H1 (cell line): ENCODE measurements at regions not wholly inside any gene's neighbourhood (a gene's known extent, or its start where the extent isn't known, plus 50 kb on each side); places are given as distances from the start of the nearest gene placed in this dataset.

Source experiments
- CTCF ChIA-PET: fragments of 300-600 bp; sonication (Branson Sonifier 250); formaldehyde crosslinking; loops from one replicate; lab custom pipeline; 2021; ENCODE audit not compliant: partially characterized antibody; lab: Charles Lee
- POLR2A ChIA-PET: fragments of 300-600 bp; sonication (Branson Sonifier 250); formaldehyde crosslinking; loops from one replicate; lab custom pipeline; 2021; ENCODE audit warnings: inconsistent platforms; ENCODE audit not compliant: partially characterized antibody; lab: Charles Lee
- DNase-seq, 2 experiments: peaks; one replicate each; pipeline versions ENCODE4 v3.0.0 to v3.0.0-alpha.2; 2010 to 2022; ENCODE audit warnings: low spot score in 2 of 2, low read depth in 1 of 2, mixed read lengths in 1 of 2
- FAIRE-seq: peaks from 2 replicates; lab custom pipeline; 2011; peaks lifted over from hg19 to GRCh38; lab: Jason Lieb, UNC
- H2AFZ ChIP-seq: 2 replicates; pipeline ENCODE4 v1.8.1; 2012; ENCODE audit warnings: low read length, inconsistent platforms
- H2AK5ac ChIP-seq: 2 replicates; pipeline ENCODE4 v1.6.1; 2013; ENCODE audit warnings: low read depth, low read length
- H2BK120ac ChIP-seq: replicated peaks from 2 replicates; pipeline ENCODE3; 2013; ENCODE audit warnings: low read depth, low read length, inconsistent platforms
- H2BK12ac ChIP-seq: 2 replicates; pipeline ENCODE4 v1.6.1; 2013; ENCODE audit warnings: low read depth, low read length
- H2BK15ac ChIP-seq: 2 replicates; pipeline ENCODE4 v1.6.1; 2013; ENCODE audit warnings: low read length
- H2BK20ac ChIP-seq: 2 replicates; pipeline ENCODE4 v1.6.1; 2013; ENCODE audit warnings: low read length
- H2BK5ac ChIP-seq: 2 replicates; pipeline ENCODE4 v1.6.1; 2013; ENCODE audit warnings: low read depth, low read length
- H3K14ac ChIP-seq: 2 replicates; pipeline ENCODE4 v1.6.1; 2013; ENCODE audit warnings: inconsistent platforms; ENCODE audit not compliant: insufficient read length
- H3K18ac ChIP-seq: 2 replicates; pipeline ENCODE4 v1.6.1; 2013; ENCODE audit warnings: low read length; ENCODE audit errors: extremely low read depth
- H3K23ac ChIP-seq: 2 replicates; pipeline ENCODE4 v1.6.1; 2013; ENCODE audit warnings: inconsistent platforms; ENCODE audit not compliant: insufficient read length
- H3K23me2 ChIP-seq: 2 replicates; pipeline ENCODE4 v1.6.1; 2013; ENCODE audit warnings: low read depth, low read length
- H3K27ac ChIP-seq: 2 replicates; pipeline ENCODE4 v1.6.1; 2011; ENCODE audit warnings: low read depth, low read length, inconsistent platforms
- H3K27me3 ChIP-seq, 4 experiments: replicated peaks in 1 of 4; 1 replicate in 1 of 4; 2 replicates in 3 of 4; pipeline versions ENCODE4 v1.6.1 to v1.8.1; 2011 to 2013; ENCODE audit warnings: low read length in 3 of 4, mild to moderate bottlenecking in 3 of 4, inconsistent platforms in 2 of 4, mixed read lengths in 2 of 4, moderate library complexity in 1 of 4; ENCODE audit not compliant: control insufficient read depth in 3 of 4, insufficient read depth in 3 of 4; ENCODE audit errors: extremely low read depth in 1 of 4
- H3K36me3 ChIP-seq, 4 experiments: 2 replicates each; pipeline versions ENCODE4 v1.6.1 to v1.8.1; 2011 to 2013; ENCODE audit warnings: mild to moderate bottlenecking in 4 of 4, low read length in 3 of 4, moderate library complexity in 2 of 4, control low read depth in 1 of 4, inconsistent platforms in 1 of 4; ENCODE audit not compliant: insufficient read depth in 4 of 4, control insufficient read depth in 2 of 4
- H3K4ac ChIP-seq: replicated peaks from 2 replicates; pipeline ENCODE3; 2013; ENCODE audit warnings: low read length, low read depth, mixed read lengths, inconsistent platforms; ENCODE audit not compliant: insufficient read length
- H3K4me1 ChIP-seq, 4 experiments: replicated peaks in 1 of 4; 1 replicate in 1 of 4; 2 replicates in 3 of 4; pipeline versions ENCODE4 v1.6.1 to v1.8.1; 2011 to 2013; ENCODE audit warnings: low read length in 3 of 4, inconsistent platforms in 2 of 4, mixed read lengths in 1 of 4; ENCODE audit not compliant: insufficient read depth in 4 of 4, control insufficient read depth in 3 of 4
- H3K4me2 ChIP-seq, 2 experiments: 2 replicates each; pipeline versions ENCODE4 v1.6.1 to v1.8.1; 2011 to 2013; ENCODE audit warnings: low read depth in 2 of 2, low read length in 2 of 2, control low read depth in 1 of 2, inconsistent platforms in 1 of 2, mild to moderate bottlenecking in 1 of 2; ENCODE audit not compliant: insufficient read depth in 1 of 2
- H3K4me3 ChIP-seq, 4 experiments: fragments of 200-600, 300-600 bp in 1 of 4; sonication (generic), shearing (Covaris generic), sonication (Bioruptor Twin) in 1 of 4; 2 replicates each; pipeline versions ENCODE4 v1.5.1 to v1.8.1; 2011 to 2016; ENCODE audit warnings: low read length in 4 of 4, low read depth in 3 of 4, control low read depth in 2 of 4, inconsistent platforms in 2 of 4, mild to moderate bottlenecking in 2 of 4, mixed read lengths in 1 of 4, moderate library complexity in 1 of 4; ENCODE audit not compliant: insufficient read depth in 2 of 4; ENCODE audit errors: extremely low read depth in 1 of 4
- H3K56ac ChIP-seq: replicated peaks from 2 replicates; pipeline ENCODE3; 2013; ENCODE audit warnings: low read depth, mild to moderate bottlenecking, mixed read lengths, low read length, inconsistent platforms; ENCODE audit not compliant: insufficient read length
- H3K79me1 ChIP-seq: 2 replicates; pipeline ENCODE4 v1.6.1; 2013; ENCODE audit warnings: low read depth, low read length, control low read depth
- H3K79me2 ChIP-seq, 2 experiments: 2 replicates each; pipeline versions ENCODE4 v1.6.1 to v1.8.1; 2012 to 2013; ENCODE audit warnings: low read length in 2 of 2, mild to moderate bottlenecking in 2 of 2, inconsistent platforms in 1 of 2; ENCODE audit not compliant: insufficient read depth in 2 of 2, control insufficient read depth in 1 of 2
- H3K9ac ChIP-seq, 4 experiments: replicated peaks in 1 of 4; 1 replicate in 1 of 4; 2 replicates in 3 of 4; pipeline versions ENCODE4 v1.6.1 to v1.8.1; 2011 to 2013; ENCODE audit warnings: low read depth in 3 of 4, low read length in 3 of 4, control low read depth in 2 of 4, mild to moderate bottlenecking in 2 of 4, moderate library complexity in 2 of 4, inconsistent platforms in 1 of 4; ENCODE audit errors: extremely low read depth in 1 of 4
- H3K9me3 ChIP-seq, 2 experiments: 2 replicates each; pipeline versions ENCODE4 v1.6.1 to v1.8.1; 2012 to 2013; ENCODE audit warnings: mild to moderate bottlenecking in 2 of 2, moderate library complexity in 2 of 2, control low read depth in 1 of 2, inconsistent platforms in 1 of 2, low read depth in 1 of 2, low read length in 1 of 2, mixed read lengths in 1 of 2; ENCODE audit not compliant: insufficient read depth in 2 of 2
- H4K20me1 ChIP-seq, 2 experiments: replicated peaks in 1 of 2; 2 replicates each; pipeline versions ENCODE3 to v1.8.1; 2011 to 2013; ENCODE audit warnings: inconsistent platforms in 2 of 2, low read length in 2 of 2, mild to moderate bottlenecking in 1 of 2; ENCODE audit not compliant: insufficient read depth in 2 of 2, control insufficient read depth in 1 of 2
- H4K5ac ChIP-seq: 2 replicates; pipeline ENCODE4 v1.6.1; 2013; ENCODE audit warnings: low read length, low read depth, mixed read lengths, inconsistent platforms; ENCODE audit not compliant: insufficient read length
- H4K8ac ChIP-seq: 2 replicates; pipeline ENCODE4 v1.8.0; 2013; ENCODE audit warnings: mild to moderate bottlenecking, moderate library complexity, low read length, inconsistent platforms; ENCODE audit not compliant: insufficient read depth; ENCODE audit errors: extremely low read depth
- H4K91ac ChIP-seq: replicated peaks from 2 replicates; pipeline ENCODE3; 2013; ENCODE audit warnings: low read length, mixed read lengths, inconsistent platforms; ENCODE audit not compliant: insufficient read length
- RFX5 ChIP-seq: IDR thresholded peaks from 2 replicates; pipeline ENCODE4 v1.6.1; 2011; ENCODE audit warnings: low read depth, low read length, improper control_type of control experiment, borderline replicate concordance
- WGBS, 2 experiments: shearing (Covaris generic) in 1 of 2; methylation state at CpG; one replicate each; pipeline versions ENCODE4 v1.1.6 to v1.1.7; 2013 to 2015; ENCODE audit warnings: low lambda C conversion rate in 2 of 2, mixed read lengths in 2 of 2, inconsistent platforms in 1 of 2, low coverage in 1 of 2, missing lambda C conversion rate in 1 of 2; ENCODE audit not compliant: insufficient replicate concordance in 2 of 2, insufficient coverage in 1 of 2, insufficient read length in 1 of 2; ENCODE audit errors: extremely low coverage in 1 of 2, missing lambda C conversion rate in 1 of 2; 5-methylcytosine and 5-hydroxymethylcytosine counted together

- no peak overlapping the region for H2AK5ac ChIP-seq
- H3K4me3 ChIP-seq, result no peak overlapping the region
- no peak overlapping the region for H3K4ac ChIP-seq
- H3K23me2 ChIP-seq, result no peaks in the 10 kb centered on the region
- H2BK12ac ChIP-seq, result no peak overlapping the region
- no peak overlapping the region for H3K14ac ChIP-seq
- no peaks in the 10 kb centered on the region for H4K20me1 ChIP-seq
- H3K27ac ChIP-seq, result no peak overlapping the region
- H3K9me3 ChIP-seq, result no peaks in the 10 kb centered on the region
- H2BK120ac ChIP-seq, result no peak overlapping the region
- no peak overlapping the region for H2BK15ac ChIP-seq
- H3K4me2 ChIP-seq, result no peak overlapping the region
- H3K36me3 ChIP-seq, result no peaks in the 10 kb centered on the region
- no peak overlapping the region for H2AFZ ChIP-seq
- H4K8ac ChIP-seq, result no peak overlapping the region
- no peak overlapping the region for H3K56ac ChIP-seq
- no peak overlapping the region for H3K18ac ChIP-seq
- no peak for FAIRE-seq
- H4K91ac ChIP-seq, result no peak overlapping the region
- no peak overlapping the region for H2BK20ac ChIP-seq
- H3K27me3 ChIP-seq, result no peaks in the 10 kb centered on the region; a peak in 1 of 7 replicates
- no peak for TF ChIP-seq RFX5
- TF ChIP-seq, all 59 proteins: peak for 0
- no peak overlapping the region for H4K5ac ChIP-seq
- H3K4me1 ChIP-seq, result peaks cover 0 to 5% (median 3%) of the 10 kb centered on the region in 4 experiments; a peak in 3 of 7 replicates
- CTCF ChIA-PET, result interaction anchor here (1.3 to 2.3 kb wide), 5 partner anchors 8 to 29 kb away, joined by 3 to 8 read pairs (median 4); no protein-coding TSS in a partner anchor
- DNase-seq, result no peak
- POLR2A ChIA-PET, result interaction anchor here (1.3 kb wide), 1 partner anchor 12 kb away, joined by 3 read pairs; no protein-coding TSS in a partner anchor
- WGBS, 2 experiments, result 93% methylated on average over 7 of the region's 7 CpGs; no CpG with 5 or more reads in 1 of the 2 experiments
- H3K79me1 ChIP-seq, result no peaks in the 10 kb centered on the region
- no peak overlapping the region for H3K9ac ChIP-seq
- H3K23ac ChIP-seq, result no peak overlapping the region
- H2BK5ac ChIP-seq, result no peak overlapping the region
- H3K79me2 ChIP-seq, result no peaks in the 10 kb centered on the region
Observed at GRCh38 chr2:45331410-45331786, 279.7 kb downstream of the SRBD1 start.
